ENCODE measurements at regions not wholly inside any gene's neighbourhood (a gene's known extent, or its start where the extent isn't known, plus 50 kb on each side); places are given as distances from the start of the nearest gene placed in this dataset.

- H3K4me2 ChIP-seq (ENCODE audit: low read depth, low read length): no peak overlapping the region
These were observed 101.6 kb downstream of the PDGFA start for GRCh38 chr7:417973-418601.

DNA sequence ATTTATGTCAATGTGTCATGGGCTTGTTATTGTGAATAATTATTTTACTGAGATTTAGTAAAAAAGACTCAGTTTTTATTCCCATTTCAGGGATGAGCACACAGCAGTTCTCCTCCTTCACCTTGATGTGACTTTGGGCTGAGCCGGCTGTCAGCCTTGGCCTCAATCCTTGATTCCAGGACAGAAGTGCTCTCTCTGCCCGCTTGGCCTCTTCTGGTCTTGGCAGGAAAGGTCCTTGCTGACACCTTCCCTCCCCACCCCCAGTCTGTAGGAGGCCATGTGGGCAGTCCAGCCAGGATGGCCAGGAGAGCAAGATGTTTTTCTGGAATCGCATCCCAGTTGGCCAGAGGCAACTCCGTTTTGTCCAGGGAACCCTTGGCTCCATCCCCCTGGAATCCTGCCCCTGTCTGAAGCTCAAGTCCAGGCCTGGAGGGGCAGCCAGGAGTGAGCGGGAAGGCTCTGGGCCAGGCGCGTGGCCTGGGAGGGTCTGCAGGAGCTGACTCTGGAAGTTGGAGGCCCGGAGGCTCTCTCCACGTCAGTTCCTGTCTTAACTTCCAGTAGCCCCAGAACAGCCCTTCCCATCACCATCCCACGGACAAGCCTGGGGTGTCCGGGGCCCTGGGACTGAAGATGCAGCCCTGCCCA, 100.9 kb downstream of the PDGFA start:
- no peak overlapping the region for H2AFZ ChIP-seq (ENCODE audit: low read length)
- H3K4me2 ChIP-seq (ENCODE audit: low read depth, low read length): no peak overlapping the region
- H3K4me1 ChIP-seq (ENCODE audit: low read length): no peaks in the 10 kb centered on the region
- no peaks in the 10 kb centered on the region for H3K9me2 ChIP-seq (replicated peaks; ENCODE audit: insufficient read depth, low read length)
- no peaks in the 10 kb centered on the region for H3F3A ChIP-seq (ENCODE audit: insufficient read depth, low read length)
- H3K27ac ChIP-seq (ENCODE audit: low read length): no peak overlapping the region
- H3K79me2 ChIP-seq (ENCODE audit: low read length): no peaks in the 10 kb centered on the region
- H3K9ac ChIP-seq (ENCODE audit: low read length): no peak overlapping the region
- no peak overlapping the region for H3K4me3 ChIP-seq (ENCODE audit: low read length)
- H3K9me3 ChIP-seq (replicated peaks; ENCODE audit: insufficient read depth, low read length): no peaks in the 10 kb centered on the region
- no peaks in the 10 kb centered on the region for H4K20me1 ChIP-seq (ENCODE audit: insufficient read depth, low read length)
- no peak for DNase-seq
- H3K27me3 ChIP-seq (replicated peaks; ENCODE audit: insufficient read depth, low read length): no peaks in the 10 kb centered on the region; the same call in 1 of the 2 replicates
- TF ChIP-seq EZH2phosphoT487 (IDR thresholded peaks at IDR 0.05; ENCODE audit: low read length): no peak
- no peak for TF ChIP-seq EZH2 (optimal IDR thresholded peaks at IDR 0.05; ENCODE audit: low read depth, low read length)
- no peak for TF ChIP-seq CTCF (IDR thresholded peaks at IDR 0.05; ENCODE audit: low read length)
- H3K36me3 ChIP-seq (replicated peaks; ENCODE audit: insufficient read depth, low read length): no peaks in the 10 kb centered on the region

More at GRCh38 chr7:417973-418601, 101.6 kb downstream of the PDGFA start:
- TF ChIP-seq EZH2phosphoT487 (IDR thresholded peaks at IDR 0.05; ENCODE audit: low read length): no peak
- H3K79me2 ChIP-seq (ENCODE audit: low read length): no peaks in the 10 kb centered on the region
- H4K20me1 ChIP-seq (ENCODE audit: insufficient read depth, low read length): no peaks in the 10 kb centered on the region
- no peak overlapping the region for H3K27ac ChIP-seq (ENCODE audit: low read length)
- H3F3A ChIP-seq (ENCODE audit: insufficient read depth, low read length): no peaks in the 10 kb centered on the region
- no peaks in the 10 kb centered on the region for H3K9me3 ChIP-seq (replicated peaks; ENCODE audit: insufficient read depth, low read length)
- H3K36me3 ChIP-seq (replicated peaks; ENCODE audit: insufficient read depth, low read length): no peaks in the 10 kb centered on the region
- H3K27me3 ChIP-seq (replicated peaks; ENCODE audit: insufficient read depth, low read length): no peaks in the 10 kb centered on the region; the same call in 1 of the 2 replicates
- H3K9ac ChIP-seq (ENCODE audit: low read length): no peak overlapping the region
- H3K4me1 ChIP-seq (ENCODE audit: low read length): no peaks in the 10 kb centered on the region
- no peak overlapping the region for H2AFZ ChIP-seq (ENCODE audit: low read length)
- no peak for DNase-seq
- no peaks in the 10 kb centered on the region for H3K9me2 ChIP-seq (replicated peaks; ENCODE audit: insufficient read depth, low read length)
- no peak overlapping the region for H3K4me3 ChIP-seq (ENCODE audit: low read length)

- no peaks in the 10 kb centered on the region for H3K36me3 ChIP-seq (replicated peaks; ENCODE audit: insufficient read depth, low read length)
These were observed 99.2 kb downstream of the PDGFA start for GRCh38 chr7:420142-421093.

More at GRCh38 chr7:420142-421093, 99.2 kb downstream of the PDGFA start:
- Histone ChIP-seq H3K9me2 (replicated peaks; ENCODE audit: insufficient read depth, low read length) (no peaks in the 10 kb centered on the region), H3K9me3 (replicated peaks; ENCODE audit: insufficient read depth, low read length) (no peaks in the 10 kb centered on the region), H3K9ac (ENCODE audit: low read length) (no peak overlapping the region), H3K27ac (ENCODE audit: low read length) (no peak overlapping the region), H2AFZ (ENCODE audit: low read length) (no peak overlapping the region), H3K27me3 (replicated peaks; ENCODE audit: insufficient read depth, low read length) (no peaks in the 10 kb centered on the region; the same call in 1 of the 2 replicates), H3K79me2 (ENCODE audit: low read length) (no peaks in the 10 kb centered on the region), H3F3A (ENCODE audit: insufficient read depth, low read length) (no peaks in the 10 kb centered on the region), H3K4me1 (ENCODE audit: low read length) (no peaks in the 10 kb centered on the region), H3K4me3 (ENCODE audit: low read length) (no peak overlapping the region), H3K4me2 (ENCODE audit: low read depth, low read length) (no peak overlapping the region), H4K20me1 (ENCODE audit: insufficient read depth, low read length) (no peaks in the 10 kb centered on the region)
- no peak for TF ChIP-seq EZH2phosphoT487 (IDR thresholded peaks at IDR 0.05; ENCODE audit: low read length)
- TF ChIP-seq EZH2 (optimal IDR thresholded peaks at IDR 0.05; ENCODE audit: low read depth, low read length): no peak
- no peak for TF ChIP-seq CTCF (IDR thresholded peaks at IDR 0.05; ENCODE audit: low read length)
- no peak for DNase-seq
